Fibroblast of mammary gland (primary cell): ENCODE measurements at regions not wholly inside any gene's neighbourhood (a gene's known extent, or its start where the extent isn't known, plus 50 kb on each side); places are given as distances from the start of the nearest gene placed in this dataset.

Experiments used
- DNase-seq: peaks from one replicate; pipeline ENCODE4 v3.0.0-alpha.2; 2010; ENCODE audit warnings: low read depth
- H3K4me3 ChIP-seq: 2 replicates; pipeline ENCODE4 v1.5.1; 2011; ENCODE audit warnings: low read depth, mild to moderate bottlenecking, low read length, moderate library complexity; ENCODE audit not compliant: control insufficient read depth
- CTCF ChIP-seq: conservative IDR thresholded peaks from 2 replicates; pipeline ENCODE4 v1.5.1; 2011; ENCODE audit warnings: low read depth, low read length, inconsistent platforms; ENCODE audit not compliant: control insufficient read depth, insufficient read depth

GRCh38 chr2:155010925-155011324 is 312.4 kb downstream of the KCNJ3 start:
- H3K4me3 ChIP-seq = no peak overlapping the region
- TF ChIP-seq CTCF = no peak
- no peak for DNase-seq

GRCh38 chr2:154995361-154995760 is 296.9 kb downstream of the KCNJ3 start:
- no peak for DNase-seq
- no peak for TF ChIP-seq CTCF
- H3K4me3 ChIP-seq = no peak overlapping the region

GRCh38 chr2:154992826-154993225 is 294.3 kb downstream of the KCNJ3 start:
- DNase-seq = no peak
- H3K4me3 ChIP-seq = no peak overlapping the region
- no peak for TF ChIP-seq CTCF

GRCh38 chr2:154978710-154979109 is 280.2 kb downstream of the KCNJ3 start:
- DNase-seq = no peak
- no peak for TF ChIP-seq CTCF
- no peak overlapping the region for H3K4me3 ChIP-seq

GRCh38 chr2:154978244-154978643 is 279.7 kb downstream of the KCNJ3 start:
- no peak for DNase-seq
- TF ChIP-seq CTCF = no peak
- H3K4me3 ChIP-seq = no peak overlapping the region

- DNase-seq = no peak
- H3K4me3 ChIP-seq = no peak overlapping the region
- TF ChIP-seq CTCF = no peak
These were observed 275.5 kb downstream of the KCNJ3 start for GRCh38 chr2:154974041-154974440.

GRCh38 chr2:154963511-154963910 is 265.0 kb downstream of the KCNJ3 start:
- no peak for DNase-seq
- no peak overlapping the region for H3K4me3 ChIP-seq
- TF ChIP-seq CTCF = no peak
